Peyer's patch (tissue), 4 donors: ENCODE measurements at regions not wholly inside any gene's neighbourhood (a gene's known extent, or its start where the extent isn't known, plus 50 kb on each side); places are given as distances from the start of the nearest gene placed in this dataset.

Experiments
- DNase-seq, 3 donors: peaks; one replicate each; pipeline ENCODE4 v3.0.0-alpha.2; 2017 to 2019
- H3K27ac ChIP-seq, 4 donors: fragments of 200-600 bp; sonication (generic); one replicate each; pipeline ENCODE4 v1.5.1; 2016 to 2019
- H3K27me3 ChIP-seq, 2 donors: fragments of 200-600 bp; sonication (generic); one replicate each; pipeline ENCODE4 v1.5.1; 2019
- H3K36me3 ChIP-seq, 3 donors: fragments of 200-600 bp; sonication (generic); one replicate each; pipeline ENCODE4 v1.5.1; 2016 to 2019
- H3K4me1 ChIP-seq, 4 donors: fragments of 200-600 bp; sonication (generic); one replicate each; pipeline ENCODE4 v1.5.1; 2016 to 2019
- H3K4me3 ChIP-seq, 4 donors: fragments of 200-600 bp; sonication (generic); 1 replicate in 3 of 4; 2 replicates in 1 of 4; pipeline ENCODE4 v1.5.1; 2016 to 2019; ENCODE audit warnings: mild to moderate bottlenecking in 1 of 4
- H3K9me3 ChIP-seq, 4 donors: fragments of 200-600 bp; sonication (generic); one replicate each; pipeline ENCODE4 v1.5.1; 2016 to 2019; ENCODE audit warnings: mild to moderate bottlenecking in 1 of 4
- POLR2A ChIP-seq, 2 donors: fragments of 450-650 bp; IDR thresholded peaks; one replicate each; pipeline ENCODE4 v1.5.1; 2017; ENCODE audit warnings: antibody characterized with exemption in 2 of 2, mild to moderate bottlenecking in 2 of 2, moderate library complexity in 2 of 2
- TF ChIP-seq, protein P1 (sequence below), 6 experiments: fragments of 450-650 bp in 4 of 6; fragments of 200-600 bp in 2 of 6; sonication (generic) in 1 of 6; IDR thresholded peaks; one replicate each; pipeline ENCODE4 v1.5.1; 2017 to 2019; ENCODE audit warnings: antibody characterized with exemption in 6 of 6, mild to moderate bottlenecking in 3 of 6, moderate library complexity in 1 of 6

DNA sequence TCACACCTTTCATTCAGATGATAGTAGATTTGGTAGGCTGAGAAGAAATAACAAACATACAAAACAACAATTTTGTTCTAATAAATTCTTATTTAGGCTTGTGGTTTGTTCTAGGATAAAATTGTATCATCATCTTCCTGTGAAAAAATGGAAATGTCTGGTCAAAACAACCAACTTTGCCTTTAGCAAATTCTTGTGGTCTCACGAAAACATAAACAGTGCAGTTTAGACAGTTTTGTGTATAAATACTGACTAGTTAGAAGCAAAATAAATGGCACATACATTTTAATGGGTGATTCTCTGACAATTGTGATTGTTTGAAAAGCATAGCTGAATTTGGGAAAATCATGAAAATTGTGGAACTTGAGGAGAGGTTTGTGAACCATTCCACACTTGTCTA lies 180.1 kb downstream of the TDRD15 start:
- TF ChIP-seq POLR2A (IDR thresholded peaks at IDR 0.05) = no peak
- TF ChIP-seq, protein P1, sequence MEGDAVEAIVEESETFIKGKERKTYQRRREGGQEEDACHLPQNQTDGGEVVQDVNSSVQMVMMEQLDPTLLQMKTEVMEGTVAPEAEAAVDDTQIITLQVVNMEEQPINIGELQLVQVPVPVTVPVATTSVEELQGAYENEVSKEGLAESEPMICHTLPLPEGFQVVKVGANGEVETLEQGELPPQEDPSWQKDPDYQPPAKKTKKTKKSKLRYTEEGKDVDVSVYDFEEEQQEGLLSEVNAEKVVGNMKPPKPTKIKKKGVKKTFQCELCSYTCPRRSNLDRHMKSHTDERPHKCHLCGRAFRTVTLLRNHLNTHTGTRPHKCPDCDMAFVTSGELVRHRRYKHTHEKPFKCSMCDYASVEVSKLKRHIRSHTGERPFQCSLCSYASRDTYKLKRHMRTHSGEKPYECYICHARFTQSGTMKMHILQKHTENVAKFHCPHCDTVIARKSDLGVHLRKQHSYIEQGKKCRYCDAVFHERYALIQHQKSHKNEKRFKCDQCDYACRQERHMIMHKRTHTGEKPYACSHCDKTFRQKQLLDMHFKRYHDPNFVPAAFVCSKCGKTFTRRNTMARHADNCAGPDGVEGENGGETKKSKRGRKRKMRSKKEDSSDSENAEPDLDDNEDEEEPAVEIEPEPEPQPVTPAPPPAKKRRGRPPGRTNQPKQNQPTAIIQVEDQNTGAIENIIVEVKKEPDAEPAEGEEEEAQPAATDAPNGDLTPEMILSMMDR (IDR thresholded peaks at IDR 0.05) = no peak
- no peaks in the 10 kb centered on the region for H3K9me3 ChIP-seq
- H3K4me3 ChIP-seq = no peak overlapping the region
- H3K36me3 ChIP-seq = no peaks in the 10 kb centered on the region
- H3K27ac ChIP-seq = no peak overlapping the region
- no peaks in the 10 kb centered on the region for H3K27me3 ChIP-seq
- no peak for DNase-seq
- no peaks in the 10 kb centered on the region for H3K4me1 ChIP-seq

DNA sequence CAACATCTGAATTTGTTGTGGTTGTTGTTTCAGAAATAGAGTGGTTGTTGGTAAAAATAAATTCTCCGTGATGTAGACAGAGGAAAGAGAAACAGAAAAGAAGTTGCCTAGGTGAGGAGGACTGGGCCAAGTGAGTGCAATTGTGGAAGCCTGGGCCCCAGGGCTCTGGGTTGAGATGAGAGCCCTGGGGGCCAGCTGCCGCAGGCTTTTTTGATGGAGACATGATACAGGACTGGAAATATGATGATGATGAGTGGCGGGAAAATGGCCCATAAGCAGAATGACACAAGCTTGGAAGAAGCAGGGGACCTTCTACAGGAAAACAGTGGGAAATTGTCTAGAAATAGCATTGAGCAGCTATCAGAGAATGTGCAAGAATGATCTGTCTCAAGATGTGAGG lies 181.8 kb downstream of the TDRD15 start:
- TF ChIP-seq POLR2A (IDR thresholded peaks at IDR 0.05) = no peak
- TF ChIP-seq, protein P1 (IDR thresholded peaks at IDR 0.05) = no peak
- Histone ChIP-seq H3K36me3 (no peaks in the 10 kb centered on the region), H3K27me3 (no peaks in the 10 kb centered on the region), H3K9me3 (no peaks in the 10 kb centered on the region), H3K27ac (no peak overlapping the region), H3K4me3 (no peak overlapping the region), H3K4me1 (no peaks in the 10 kb centered on the region)
- DNase-seq = no peak

DNA sequence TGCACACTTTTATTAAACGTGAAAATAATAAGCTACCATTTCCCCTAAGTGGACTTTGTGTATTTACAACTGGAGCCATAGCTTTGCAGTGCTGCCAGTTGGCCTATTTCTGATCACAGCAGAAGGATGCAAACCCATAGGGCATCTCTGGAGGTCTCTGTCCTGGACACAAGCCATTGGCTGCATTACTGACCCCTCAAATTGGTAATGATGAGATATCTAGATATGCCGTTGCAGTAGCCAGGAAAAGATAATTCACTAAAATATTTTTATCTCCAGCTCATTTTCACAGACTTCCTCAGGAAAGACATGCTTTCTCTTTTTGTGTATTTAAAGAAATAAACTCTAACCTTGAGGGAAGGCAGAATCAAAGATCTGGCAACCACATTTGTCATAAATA lies 182.5 kb downstream of the TDRD15 start:
- no peaks in the 10 kb centered on the region for H3K27me3 ChIP-seq
- no peak for TF ChIP-seq POLR2A (IDR thresholded peaks at IDR 0.05)
- TF ChIP-seq, protein P1 (IDR thresholded peaks at IDR 0.05) = no peak
- H3K27ac ChIP-seq = no peak overlapping the region
- no peak for DNase-seq
- no peaks in the 10 kb centered on the region for H3K36me3 ChIP-seq
- H3K4me1 ChIP-seq = no peaks in the 10 kb centered on the region
- H3K4me3 ChIP-seq = no peak overlapping the region
- no peaks in the 10 kb centered on the region for H3K9me3 ChIP-seq

DNA sequence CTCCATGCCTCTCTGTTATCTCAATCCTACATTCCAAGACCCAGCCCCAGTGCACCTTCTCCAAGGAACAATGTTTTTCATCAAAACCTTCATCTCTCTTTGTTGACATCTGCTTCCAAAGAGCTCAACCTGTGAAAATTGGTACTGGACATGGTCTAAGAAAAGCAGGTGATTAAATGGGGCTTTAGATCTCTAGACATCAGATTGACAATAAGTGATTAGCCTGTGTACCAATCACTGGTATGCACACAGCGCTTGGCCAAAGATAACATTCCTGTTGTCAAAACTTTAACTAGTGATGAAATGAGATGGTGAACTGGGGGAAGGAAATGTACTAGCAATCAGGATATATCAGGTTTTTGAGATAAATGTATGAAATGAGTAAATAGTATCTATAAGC lies 183.3 kb downstream of the TDRD15 start:
- Histone ChIP-seq H3K27ac (no peak overlapping the region), H3K4me1 (no peaks in the 10 kb centered on the region), H3K9me3 (no peaks in the 10 kb centered on the region), H3K4me3 (no peak overlapping the region), H3K36me3 (no peaks in the 10 kb centered on the region), H3K27me3 (no peaks in the 10 kb centered on the region)
- no peak for DNase-seq
- TF ChIP-seq, protein P1 (IDR thresholded peaks at IDR 0.05) = no peak
- no peak for TF ChIP-seq POLR2A (IDR thresholded peaks at IDR 0.05)

DNA sequence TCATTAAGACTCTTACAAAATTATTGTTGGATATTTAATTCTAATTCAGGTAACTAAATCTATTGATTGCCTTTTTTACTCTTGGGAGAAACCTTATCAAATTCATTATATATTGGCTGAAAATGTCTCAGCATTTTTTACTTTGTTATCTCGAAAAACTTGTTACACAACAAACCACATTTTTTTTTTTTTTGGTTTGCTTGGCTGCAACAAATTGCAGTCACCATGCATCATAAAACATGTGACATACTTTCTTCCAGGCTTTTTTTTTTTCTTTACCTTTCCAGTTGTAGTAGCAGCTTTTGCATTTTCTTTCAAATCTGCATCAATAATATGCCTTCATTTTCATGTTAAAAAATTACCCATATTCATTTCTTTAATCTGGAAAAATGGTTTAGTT lies 186.7 kb downstream of the TDRD15 start:
- no peaks in the 10 kb centered on the region for H3K4me1 ChIP-seq
- H3K36me3 ChIP-seq = no peaks in the 10 kb centered on the region
- H3K27ac ChIP-seq = no peak overlapping the region
- H3K27me3 ChIP-seq = no peaks in the 10 kb centered on the region
- H3K4me3 ChIP-seq = no peak overlapping the region
- no peak for DNase-seq
- H3K9me3 ChIP-seq = no peaks in the 10 kb centered on the region
- TF ChIP-seq, protein P1 (IDR thresholded peaks at IDR 0.05) = no peak
- TF ChIP-seq POLR2A (IDR thresholded peaks at IDR 0.05) = no peak

DNA sequence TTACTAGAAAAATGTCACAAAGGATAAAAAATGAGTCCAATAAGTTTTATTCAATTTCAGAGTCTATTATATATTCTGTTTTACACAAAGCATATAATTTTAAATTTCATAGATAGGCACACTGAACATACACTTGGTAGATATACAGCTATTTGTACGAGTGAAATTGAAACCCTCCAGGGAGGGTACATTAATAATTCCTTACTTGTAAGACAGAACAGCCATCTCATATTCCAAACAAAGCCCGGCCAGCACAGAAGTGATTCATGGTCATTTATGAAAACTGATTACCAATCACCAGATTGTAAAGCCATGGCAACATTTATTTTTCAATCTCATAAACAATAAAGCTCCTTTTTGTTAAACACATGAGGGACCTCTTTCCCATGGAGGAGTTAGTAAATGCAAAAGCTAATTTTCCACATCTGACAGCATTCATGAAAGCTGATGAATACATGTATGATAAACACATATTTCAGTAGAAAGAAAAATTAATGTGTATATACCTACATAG lies 190.6 kb downstream of the TDRD15 start:
- TF ChIP-seq POLR2A (IDR thresholded peaks at IDR 0.05) = no peak
- TF ChIP-seq, protein P1 (IDR thresholded peaks at IDR 0.05) = no peak
- no peaks in the 10 kb centered on the region for H3K9me3 ChIP-seq
- no peak overlapping the region for H3K4me3 ChIP-seq
- H3K4me1 ChIP-seq = no peaks in the 10 kb centered on the region
- H3K36me3 ChIP-seq = no peaks in the 10 kb centered on the region
- no peaks in the 10 kb centered on the region for H3K27me3 ChIP-seq
- H3K27ac ChIP-seq = no peak overlapping the region
- DNase-seq = no peak
